GM12878 (cell line): ENCODE measurements at regions not wholly inside any gene's neighbourhood (a gene's known extent, or its start where the extent isn't known, plus 50 kb on each side); places are given as distances from the start of the nearest gene placed in this dataset.

ENCODE experiments used
- ATAC-seq: fragments of 200-7000 bp; cut with Tn5 transposase; 3 replicates; pipeline ENCODE4 v1.9.1; 2020; ENCODE audit warnings: mild to moderate bottlenecking, moderate library complexity
- BruUV-seq: library from RNA; stranded (reverse); fragments of 400-500 nt; replicated peaks from 2 replicates; lab custom pipeline; 2021; lab: Mats Ljungman, UMichigan
- CTCF ChIA-PET: fragments of 300-600 bp; sonication (Branson Sonifier 250); formaldehyde crosslinking; extraction: SDS; loops from one replicate; lab custom pipeline; 2021; ENCODE audit warnings: inconsistent platforms; lab: Yijun Ruan, JAX
- POLR2A ChIA-PET: fragments of 350-600 bp; formaldehyde crosslinking; extraction: SDS; loops from one replicate; lab custom pipeline; 2021; ENCODE audit warnings: inconsistent platforms; lab: Charles Lee
- RAD21 ChIA-PET: fragments of 300-600 bp; sonication (Branson Sonifier 250); formaldehyde crosslinking; loops from one replicate; lab custom pipeline; 2023; ENCODE audit warnings: antibody characterized with exemption; ENCODE audit not compliant: unreplicated experiment; lab: Charles Lee
- SMC1A ChIA-PET: fragments of 300-600 bp; sonication (Branson Sonifier 250); formaldehyde crosslinking; loops from one replicate; lab custom pipeline; 2023; ENCODE audit not compliant: unreplicated experiment, uncharacterized antibody; lab: Charles Lee
- DNase-seq: peaks from one replicate; pipeline ENCODE4 v3.0.0-alpha.2; 2011; ENCODE audit warnings: low read depth, low spot score
- FAIRE-seq: peaks from 3 replicates; lab custom pipeline; 2011; peaks lifted over from hg19 to GRCh38; lab: Jason Lieb, UNC
- H2AFZ ChIP-seq: 2 replicates; pipeline ENCODE4 v1.6.0; 2011; ENCODE audit warnings: low read depth, low read length, control low read depth; ENCODE audit not compliant: control insufficient read depth
- H3K27ac ChIP-seq: 2 replicates; pipeline ENCODE4 v1.5.1; 2011; ENCODE audit warnings: control low read depth; ENCODE audit not compliant: control insufficient read depth, insufficient read depth
- H3K27me3 ChIP-seq, 2 experiments: replicated peaks in 1 of 2; 2 replicates each; pipeline versions ENCODE4 v1.6.0 to v1.6.1; 2011; ENCODE audit warnings: low read length in 1 of 2; ENCODE audit not compliant: control insufficient read depth in 2 of 2, insufficient read depth in 2 of 2
- H3K36me3 ChIP-seq, 2 experiments: 2 replicates each; pipeline ENCODE4 v1.5.1; 2011; ENCODE audit warnings: low read length in 1 of 2; ENCODE audit not compliant: control insufficient read depth in 2 of 2, insufficient read depth in 2 of 2
- H3K4me1 ChIP-seq: 2 replicates; pipeline ENCODE4 v1.6.1; 2011; ENCODE audit warnings: mild to moderate bottlenecking, low read length, moderate library complexity, mixed read lengths; ENCODE audit not compliant: control insufficient read depth, insufficient read depth
- H3K4me2 ChIP-seq: 2 replicates; pipeline ENCODE4 v1.6.0; 2011; ENCODE audit warnings: control low read depth; ENCODE audit not compliant: control insufficient read depth, insufficient read depth
- H3K4me3 ChIP-seq: fragments of 200-600 bp; sonication (generic); 2 replicates; pipeline ENCODE4 v1.5.1; 2016
- H3K79me2 ChIP-seq: 2 replicates; pipeline ENCODE4 v1.6.0; 2011; ENCODE audit warnings: low read length; ENCODE audit not compliant: control insufficient read depth, insufficient read depth
- H3K9ac ChIP-seq: 2 replicates; pipeline ENCODE4 v1.8.0; 2011; ENCODE audit warnings: low read length, control low read depth, mixed read lengths; ENCODE audit not compliant: control insufficient read depth, insufficient read depth
- H3K9me3 ChIP-seq: replicated peaks from 3 replicates; pipeline ENCODE4 v1.5.1; 2011; ENCODE audit warnings: mild to moderate bottlenecking, low read length; ENCODE audit not compliant: control insufficient read depth, insufficient read depth
- H4K20me1 ChIP-seq: 2 replicates; pipeline ENCODE4 v1.6.0; 2011; ENCODE audit not compliant: control insufficient read depth, insufficient read depth
- BMI1 ChIP-seq: fragments of 450-650 bp; IDR thresholded peaks from 2 replicates; pipeline ENCODE4 v1.6.1; 2016; ENCODE audit warnings: mild to moderate bottlenecking, moderate library complexity, borderline replicate concordance
- BRCA1 ChIP-seq: IDR thresholded peaks from 2 replicates; pipeline ENCODE4 v1.6.1; 2011; ENCODE audit warnings: low read depth, low read length, improper control_type of control experiment
- SMC3 ChIP-seq: IDR thresholded peaks from 2 replicates; pipeline ENCODE4 v1.6.1; 2011; ENCODE audit warnings: low read length, improper control_type of control experiment, borderline replicate concordance
- STAT1 ChIP-seq: fragments of 450-650 bp; conservative IDR thresholded peaks from 2 replicates; pipeline ENCODE4 v1.6.1; 2014; ENCODE audit warnings: antibody characterized with exemption, mild to moderate bottlenecking
- WGBS: methylation state at CpG from one replicate; pipeline ENCODE4 v1.1.6; 2016; ENCODE audit warnings: low lambda C conversion rate; ENCODE audit not compliant: insufficient replicate concordance, insufficient coverage; ENCODE audit errors: missing lambda C conversion rate; 5-methylcytosine and 5-hydroxymethylcytosine counted together
- in situ Hi-C: fragments of 300-500 bp; cut with MboI; formaldehyde crosslinking; loops from 9 replicates; pipeline ENCODE4 v1.14.3; 2018; ENCODE audit warnings: mixed read lengths
- intact Hi-C: fragments of 100-400 bp; cut with micrococcal nuclease; formaldehyde crosslinking; loops from one replicate; pipeline ENCODE4 v1.14.2; 2022; ENCODE audit not compliant: unreplicated experiment
- TF ChIP-seq, protein P1 (sequence below): fragments of 450-650 bp; IDR thresholded peaks from 2 replicates; pipeline ENCODE4 v1.6.1; 2017; ENCODE audit warnings: mild to moderate bottlenecking, moderate library complexity

DNA sequence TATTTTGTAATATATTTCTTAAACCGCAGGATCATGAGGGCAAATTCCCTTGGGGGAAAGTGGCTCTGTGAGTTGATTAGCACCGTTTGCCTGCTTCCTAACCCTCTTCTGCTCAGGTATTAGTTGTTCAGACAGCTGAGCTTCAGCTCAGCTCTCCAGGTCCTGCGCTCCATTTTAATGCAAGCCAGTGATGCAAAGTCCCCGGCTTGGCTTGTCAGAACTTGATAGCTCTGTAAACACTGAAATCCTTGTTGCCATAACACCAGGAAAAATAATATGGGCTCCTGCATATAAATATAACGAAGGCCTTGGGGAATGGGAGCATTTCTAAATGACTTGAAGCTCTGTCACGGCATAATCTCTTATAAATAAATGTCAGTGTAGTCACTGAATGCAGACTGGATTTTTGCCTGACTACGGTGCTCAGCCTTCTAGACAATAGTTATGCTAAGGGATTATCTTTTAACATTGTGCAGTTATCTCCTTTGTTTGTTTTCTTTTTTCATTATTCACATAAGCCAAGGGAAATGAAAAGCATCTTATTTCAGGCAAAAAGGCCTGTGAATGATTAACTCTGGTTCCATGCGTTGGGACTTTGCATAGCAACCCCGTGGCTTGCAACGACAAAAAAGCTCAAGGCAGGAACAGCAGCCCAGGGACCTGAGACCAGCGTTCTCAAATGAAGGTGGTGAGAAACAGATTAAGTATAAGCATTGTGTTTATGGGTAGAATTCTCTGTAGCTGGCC is 253.2 kb downstream of the SPRY1 start:
- POLR2A ChIA-PET: interaction anchor here (1.4 to 1.8 kb wide), 2 partner anchors 24 to 61 kb away, joined by 4 read pairs; no protein-coding TSS in a partner anchor
- WGBS: 61% methylated on average over 11 of the region's 11 CpGs
- no peak overlapping the region for H3K4me3 ChIP-seq
- RAD21 ChIA-PET: interaction anchor here (1.0 to 4.1 kb wide), 16 partner anchors 12 to 547 kb away, joined by 3 to 31 read pairs (median 6); partner anchors contain the start of gene SPRY1
- SMC1A ChIA-PET: interaction anchor here (0.6 to 3.8 kb wide), 21 partner anchors 11 to 492 kb away, joined by 3 to 44 read pairs (median 4); partner anchors contain the start of gene SPRY1
- H4K20me1 ChIP-seq: no peaks in the 10 kb centered on the region
- no peaks in the 10 kb centered on the region; the same call in 1 of the 2 replicates for H3K4me1 ChIP-seq
- TF ChIP-seq SMC3: no peak
- peak; percentile 13; the same call in 1 of the 2 replicates for TF ChIP-seq BMI1
- TF ChIP-seq, protein P1, sequence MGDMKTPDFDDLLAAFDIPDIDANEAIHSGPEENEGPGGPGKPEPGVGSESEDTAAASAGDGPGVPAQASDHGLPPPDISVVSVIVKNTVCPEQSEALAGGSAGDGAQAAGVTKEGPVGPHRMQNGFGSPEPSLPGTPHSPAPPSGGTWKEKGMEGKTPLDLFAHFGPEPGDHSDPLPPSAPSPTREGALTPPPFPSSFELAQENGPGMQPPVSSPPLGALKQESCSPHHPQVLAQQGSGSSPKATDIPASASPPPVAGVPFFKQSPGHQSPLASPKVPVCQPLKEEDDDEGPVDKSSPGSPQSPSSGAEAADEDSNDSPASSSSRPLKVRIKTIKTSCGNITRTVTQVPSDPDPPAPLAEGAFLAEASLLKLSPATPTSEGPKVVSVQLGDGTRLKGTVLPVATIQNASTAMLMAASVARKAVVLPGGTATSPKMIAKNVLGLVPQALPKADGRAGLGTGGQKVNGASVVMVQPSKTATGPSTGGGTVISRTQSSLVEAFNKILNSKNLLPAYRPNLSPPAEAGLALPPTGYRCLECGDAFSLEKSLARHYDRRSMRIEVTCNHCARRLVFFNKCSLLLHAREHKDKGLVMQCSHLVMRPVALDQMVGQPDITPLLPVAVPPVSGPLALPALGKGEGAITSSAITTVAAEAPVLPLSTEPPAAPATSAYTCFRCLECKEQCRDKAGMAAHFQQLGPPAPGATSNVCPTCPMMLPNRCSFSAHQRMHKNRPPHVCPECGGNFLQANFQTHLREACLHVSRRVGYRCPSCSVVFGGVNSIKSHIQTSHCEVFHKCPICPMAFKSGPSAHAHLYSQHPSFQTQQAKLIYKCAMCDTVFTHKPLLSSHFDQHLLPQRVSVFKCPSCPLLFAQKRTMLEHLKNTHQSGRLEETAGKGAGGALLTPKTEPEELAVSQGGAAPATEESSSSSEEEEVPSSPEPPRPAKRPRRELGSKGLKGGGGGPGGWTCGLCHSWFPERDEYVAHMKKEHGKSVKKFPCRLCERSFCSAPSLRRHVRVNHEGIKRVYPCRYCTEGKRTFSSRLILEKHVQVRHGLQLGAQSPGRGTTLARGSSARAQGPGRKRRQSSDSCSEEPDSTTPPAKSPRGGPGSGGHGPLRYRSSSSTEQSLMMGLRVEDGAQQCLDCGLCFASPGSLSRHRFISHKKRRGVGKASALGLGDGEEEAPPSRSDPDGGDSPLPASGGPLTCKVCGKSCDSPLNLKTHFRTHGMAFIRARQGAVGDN: no peak
- TF ChIP-seq STAT1: no peak
- no peak for TF ChIP-seq BRCA1
- H3K4me2 ChIP-seq: no peak overlapping the region
- no peaks in the 10 kb centered on the region for H3K79me2 ChIP-seq
- no peak for DNase-seq
- ATAC-seq: peak; percentile 72
- no peak overlapping the region for H3K9ac ChIP-seq
- no peak overlapping the region for H3K27ac ChIP-seq
- no peak overlapping the region for H2AFZ ChIP-seq
- FAIRE-seq: no peak
- no peaks in the 10 kb centered on the region; the same call in 2 of the 3 replicates for H3K9me3 ChIP-seq
- no peaks in the 10 kb centered on the region for H3K36me3 ChIP-seq
- intact Hi-C loops (loop anchor here (2.0 kb wide), 1 partner anchor 61 kb away; no protein-coding TSS in a partner anchor), in situ Hi-C loops (no loop called here)
- H3K27me3 ChIP-seq: no peaks in the 10 kb centered on the region
- CTCF ChIA-PET: interaction anchor here (0.6 to 4.3 kb wide), 15 partner anchors 10 to 547 kb away, joined by 3 to 33 read pairs (median 4); partner anchors contain the start of gene SPRY1
- no TSS peak for BruUV-seq
